GM18505 (cell line): ENCODE measurements at regions not wholly inside any gene's neighbourhood (a gene's known extent, or its start where the extent isn't known, plus 50 kb on each side); places are given as distances from the start of the nearest gene placed in this dataset.
"Not testable (repeated sequence)": the region's sequence is repeated elsewhere in the genome, so short reads cannot be mapped to it uniquely, and the experiment has no call there.

Experiments
- ATAC-seq: cut with Tn5 transposase; IDR thresholded peaks from one replicate; pipeline ENCODE4 v1.9.1; 2021; ENCODE audit not compliant: unreplicated experiment
- POLR2A ChIP-seq: IDR thresholded peaks from 4 replicates; pipeline ENCODE4 v1.6.1; 2011; ENCODE audit warnings: borderline replicate concordance; ENCODE audit not compliant: insufficient read depth, insufficient read length; ENCODE audit errors: extremely low read depth

DNA sequence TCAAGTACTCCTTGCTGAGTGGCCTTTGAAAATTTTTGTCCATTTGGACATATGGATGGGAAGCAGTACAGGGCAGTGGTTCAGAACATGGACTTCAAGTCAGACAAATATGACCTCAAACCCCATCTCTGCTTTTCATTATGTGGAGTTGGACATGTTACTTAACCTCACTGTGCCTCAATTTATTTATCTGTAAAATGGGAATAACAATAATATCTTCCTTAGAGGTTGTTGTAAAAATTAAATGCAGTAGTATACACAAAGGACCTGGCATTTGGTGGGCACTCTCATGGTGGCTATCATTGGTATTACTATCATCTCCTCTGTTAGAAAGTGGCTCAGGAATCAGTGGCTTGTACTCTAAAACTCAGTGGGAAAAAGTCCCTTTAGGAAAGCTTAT, 204.0 kb upstream of the MYLIP start:
- no peak for ATAC-seq
- TF ChIP-seq POLR2A = no peak

- ATAC-seq = no peak
- no peak for TF ChIP-seq POLR2A
Observed at GRCh38 chr6:15922510-15923250, 206.2 kb upstream of the MYLIP start.

GRCh38 chr6:15921243-15921642, 207.6 kb upstream of the MYLIP start:
- ATAC-seq = no peak
- TF ChIP-seq POLR2A = no peak

GRCh38 chr6:15916581-15916980, 212.3 kb upstream of the MYLIP start:
- no peak for ATAC-seq

GRCh38 chr6:15915508-15916178, 213.2 kb upstream of the MYLIP start:
- ATAC-seq = no peak
- TF ChIP-seq POLR2A = no peak

More at GRCh38 chr6:15916581-15916980, 212.3 kb upstream of the MYLIP start:
- TF ChIP-seq POLR2A = no peak

- no peak for ATAC-seq
- TF ChIP-seq POLR2A = no peak
Observed at GRCh38 chr6:15914553-15914952, 214.3 kb upstream of the MYLIP start.

GRCh38 chr6:15913573-15913972, 215.3 kb upstream of the MYLIP start:
- ATAC-seq = no peak
- no peak for TF ChIP-seq POLR2A

DNA sequence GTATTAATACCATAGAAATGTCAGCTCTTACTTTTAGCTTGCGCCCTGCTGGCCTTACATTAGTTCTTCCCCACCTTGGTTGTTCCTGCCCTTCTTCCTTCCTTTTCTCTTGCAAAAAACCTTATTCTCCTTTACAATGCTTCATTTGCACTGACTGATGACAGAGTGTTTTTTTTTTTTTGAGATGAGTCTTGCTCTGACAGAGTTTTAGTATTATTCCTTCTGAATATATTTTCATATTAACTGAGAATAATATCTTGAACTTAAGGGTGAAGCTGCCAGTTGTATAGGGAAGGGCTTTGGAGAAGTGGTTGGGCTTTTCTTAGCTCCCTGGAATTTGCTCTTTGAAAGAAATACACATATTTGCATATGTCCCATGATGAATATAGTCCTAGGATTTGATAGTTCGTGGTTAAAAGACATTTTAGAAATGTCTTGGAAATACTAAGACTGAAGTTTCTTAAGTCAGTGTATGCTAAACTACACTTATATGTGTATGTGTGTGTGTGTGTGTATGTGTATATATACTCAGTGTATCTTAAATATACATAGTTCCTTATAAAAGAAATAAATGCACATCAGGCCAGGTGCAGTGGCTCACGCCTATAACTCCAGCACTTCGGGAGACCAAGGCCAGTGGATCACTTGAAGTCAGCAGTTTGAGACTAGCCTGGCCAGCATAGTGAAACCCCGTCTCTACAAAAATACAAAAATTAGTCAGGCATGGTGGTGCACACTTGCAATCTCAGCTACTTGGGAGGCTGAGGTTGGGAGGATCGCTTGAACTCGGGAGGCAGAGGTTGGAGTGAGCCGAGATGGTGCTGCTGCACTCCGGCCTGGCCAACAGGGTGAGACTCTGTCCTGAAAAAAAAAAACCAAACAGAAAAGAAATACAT, 216.1 kb upstream of the MYLIP start:
- ATAC-seq = no peak

DNA sequence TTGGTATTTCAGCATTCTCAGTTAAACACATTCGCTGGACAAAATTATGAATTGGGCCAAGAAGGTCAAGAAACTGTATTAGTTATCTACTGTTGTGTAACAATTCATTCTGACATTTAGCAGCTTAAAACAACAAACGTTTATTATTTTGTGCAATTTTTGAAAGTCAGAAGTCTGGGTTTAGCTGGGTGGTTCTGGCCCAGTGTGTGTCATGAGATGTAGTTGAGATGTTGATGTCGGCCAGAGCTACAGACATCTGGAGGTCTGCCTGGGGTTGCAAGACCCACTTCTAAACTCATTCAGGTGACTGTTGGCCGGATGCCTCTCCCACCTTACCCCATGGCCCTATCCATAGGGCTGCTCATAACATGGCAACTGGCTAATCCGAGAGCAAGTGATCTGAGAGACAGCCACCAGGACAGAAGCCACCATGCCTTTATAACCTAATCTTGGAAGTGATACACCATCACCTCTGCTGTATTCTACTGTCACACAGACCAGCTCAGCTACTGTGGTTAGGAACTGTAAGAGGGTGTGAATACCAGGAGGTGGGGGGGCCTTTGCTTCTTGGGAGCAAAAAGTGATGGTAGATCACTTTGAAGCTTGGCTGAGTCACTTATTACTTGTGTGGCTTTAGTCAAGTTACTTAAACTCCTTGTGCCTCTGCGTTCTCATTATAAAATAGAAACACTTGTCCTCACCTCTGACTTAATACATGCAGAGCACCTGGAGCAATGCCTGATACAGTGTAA, 217.0 kb upstream of the MYLIP start:
- no peak for TF ChIP-seq POLR2A
- no peak for ATAC-seq

More for the DNA sequence above, 216.1 kb upstream of the MYLIP start:
- no peak for TF ChIP-seq POLR2A

DNA sequence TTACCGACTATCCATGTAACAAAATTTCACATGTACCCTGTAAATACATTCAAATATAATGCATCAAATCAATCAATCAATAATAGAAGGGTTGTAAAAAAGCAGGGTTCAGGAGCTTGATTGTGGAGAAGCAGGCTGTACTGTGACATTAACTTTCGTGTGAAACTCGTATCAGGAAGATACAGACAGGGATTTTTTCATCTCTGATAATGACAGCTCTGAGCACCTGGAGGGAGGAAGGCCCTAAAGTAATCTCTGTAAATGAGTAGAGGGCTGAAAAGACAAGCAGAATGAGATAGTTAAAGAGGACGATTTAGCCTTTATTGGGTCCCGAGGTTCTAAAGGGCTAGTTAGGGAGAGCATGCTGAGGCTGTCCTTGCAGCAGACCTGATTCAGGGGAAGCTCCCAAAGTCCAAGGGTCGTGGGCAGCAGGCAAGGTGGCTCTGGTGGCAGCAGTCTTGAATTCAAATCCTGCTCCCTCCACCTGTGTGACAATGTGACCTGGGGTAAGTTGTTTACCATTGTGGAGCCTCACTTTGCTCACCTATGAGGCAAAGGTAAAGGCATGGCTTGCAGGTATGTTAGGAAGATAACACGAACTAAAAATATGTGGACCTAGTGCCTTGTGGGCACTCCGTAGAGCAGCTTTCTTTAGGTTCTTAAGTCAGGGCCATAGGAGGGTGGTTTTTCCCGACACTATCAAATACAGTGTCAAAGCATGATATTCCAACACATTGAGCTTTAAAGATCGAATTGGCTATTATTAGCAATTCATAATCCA, 219.4 kb upstream of the MYLIP start:
- TF ChIP-seq POLR2A = no peak
- no peak for ATAC-seq

DNA sequence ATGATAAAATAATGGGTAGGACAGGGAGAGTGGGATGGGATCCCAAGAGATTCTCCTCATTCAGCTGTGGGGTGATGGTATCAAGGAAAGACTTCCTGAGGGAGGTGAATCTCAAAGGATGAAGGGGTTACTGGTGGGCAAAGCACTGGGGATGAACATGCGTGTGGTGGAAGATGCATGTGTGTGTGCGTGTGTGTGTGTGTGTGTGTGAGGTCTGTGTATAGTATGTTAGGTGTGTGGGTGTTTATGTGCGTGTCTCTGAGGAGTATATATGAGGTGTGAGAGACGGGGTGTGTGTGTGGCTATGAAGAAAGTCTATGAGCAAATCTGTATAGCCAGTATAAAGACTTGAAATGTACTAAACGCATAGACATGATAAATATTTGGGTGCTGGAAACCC, 220.0 kb upstream of the MYLIP start:
- no peak for ATAC-seq
- no peak for TF ChIP-seq POLR2A

- TF ChIP-seq POLR2A = no peak
- ATAC-seq = no peak
Observed at GRCh38 chr6:15907914-15908518, 220.9 kb upstream of the MYLIP start.

- ATAC-seq = not testable (repeated sequence)
Observed at GRCh38 chr6:15907220-15907913, 221.5 kb upstream of the MYLIP start.
